ENCODE measurements at regions not wholly inside any gene's neighbourhood (a gene's known extent, or its start where the extent isn't known, plus 50 kb on each side); places are given as distances from the start of the nearest gene placed in this dataset.

DNA sequence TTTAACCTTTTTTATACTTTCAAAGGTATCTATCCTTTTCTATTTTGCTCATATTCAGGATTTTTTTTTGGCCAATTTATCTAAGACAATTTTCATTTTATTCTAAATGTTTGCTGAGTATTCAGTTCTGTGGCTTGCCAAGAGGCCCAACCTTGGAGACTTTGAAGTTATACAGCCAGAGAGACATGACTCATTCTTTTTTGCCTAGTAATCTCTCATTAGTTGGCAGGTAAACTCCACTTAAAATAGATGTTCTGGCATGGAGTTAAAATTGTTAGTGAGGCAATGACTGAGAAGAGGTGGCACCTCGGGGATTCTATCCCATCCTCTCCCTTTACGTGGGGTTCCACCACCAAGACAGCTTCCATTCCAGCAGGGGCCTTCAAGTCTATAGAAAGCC is 213.8 kb downstream of the KCTD12 start:
- Histone ChIP-seq H3K27me3 (ENCODE audit: low read depth, low read length) (no peaks in the 10 kb centered on the region), H3K4me3 (ENCODE audit: low read length) (no peak overlapping the region), H3K79me2 (ENCODE audit: low read length) (no peaks in the 10 kb centered on the region), H3K4me1 (ENCODE audit: low read length) (peaks cover under 1% of the 10 kb centered on the region; the same call in 1 of the 2 replicates), H4K20me1 (ENCODE audit: insufficient read depth, low read length) (no peaks in the 10 kb centered on the region), H3K36me3 (replicated peaks; ENCODE audit: low read depth, low read length) (no peaks in the 10 kb centered on the region), H3K9me3 (ENCODE audit: insufficient read depth, low read length) (no peaks in the 10 kb centered on the region), H3K9ac (ENCODE audit: low read length) (no peak overlapping the region), H3K27ac (ENCODE audit: low read length) (no peak overlapping the region), H2AFZ (ENCODE audit: low read depth, low read length) (no peak overlapping the region), H3K4me2 (ENCODE audit: low read length) (no peak overlapping the region)
- TF ChIP-seq, protein P1, sequence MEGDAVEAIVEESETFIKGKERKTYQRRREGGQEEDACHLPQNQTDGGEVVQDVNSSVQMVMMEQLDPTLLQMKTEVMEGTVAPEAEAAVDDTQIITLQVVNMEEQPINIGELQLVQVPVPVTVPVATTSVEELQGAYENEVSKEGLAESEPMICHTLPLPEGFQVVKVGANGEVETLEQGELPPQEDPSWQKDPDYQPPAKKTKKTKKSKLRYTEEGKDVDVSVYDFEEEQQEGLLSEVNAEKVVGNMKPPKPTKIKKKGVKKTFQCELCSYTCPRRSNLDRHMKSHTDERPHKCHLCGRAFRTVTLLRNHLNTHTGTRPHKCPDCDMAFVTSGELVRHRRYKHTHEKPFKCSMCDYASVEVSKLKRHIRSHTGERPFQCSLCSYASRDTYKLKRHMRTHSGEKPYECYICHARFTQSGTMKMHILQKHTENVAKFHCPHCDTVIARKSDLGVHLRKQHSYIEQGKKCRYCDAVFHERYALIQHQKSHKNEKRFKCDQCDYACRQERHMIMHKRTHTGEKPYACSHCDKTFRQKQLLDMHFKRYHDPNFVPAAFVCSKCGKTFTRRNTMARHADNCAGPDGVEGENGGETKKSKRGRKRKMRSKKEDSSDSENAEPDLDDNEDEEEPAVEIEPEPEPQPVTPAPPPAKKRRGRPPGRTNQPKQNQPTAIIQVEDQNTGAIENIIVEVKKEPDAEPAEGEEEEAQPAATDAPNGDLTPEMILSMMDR (IDR thresholded peaks at IDR 0.05; ENCODE audit: low read depth, low read length) = no peak
- TF ChIP-seq EZH2phosphoT487 (IDR thresholded peaks at IDR 0.05; ENCODE audit: low read depth) = no peak

GRCh38 chr13:76668716-76669115 is 217.5 kb downstream of the KCTD12 start:
- Histone ChIP-seq H3K4me1 (ENCODE audit: low read length) (peaks cover 5% of the 10 kb centered on the region; the same call in 1 of the 2 replicates), H3K9me3 (ENCODE audit: insufficient read depth, low read length) (no peaks in the 10 kb centered on the region), H3K36me3 (replicated peaks; ENCODE audit: low read depth, low read length) (no peaks in the 10 kb centered on the region), H3K4me2 (ENCODE audit: low read length) (no peak overlapping the region), H4K20me1 (ENCODE audit: insufficient read depth, low read length) (no peaks in the 10 kb centered on the region), H2AFZ (ENCODE audit: low read depth, low read length) (no peak overlapping the region), H3K9ac (ENCODE audit: low read length) (no peak overlapping the region), H3K79me2 (ENCODE audit: low read length) (no peaks in the 10 kb centered on the region), H3K27me3 (ENCODE audit: low read depth, low read length) (0 out of 2 replicates have a peak, but pooled peaks cover 3% of the 10 kb centered on the region), H3K4me3 (ENCODE audit: low read length) (no peak overlapping the region), H3K27ac (ENCODE audit: low read length) (no peak overlapping the region)
- no peak for TF ChIP-seq EZH2phosphoT487 (IDR thresholded peaks at IDR 0.05; ENCODE audit: low read depth)

- no peak overlapping the region for H3K4me3 ChIP-seq (ENCODE audit: low read length)
- peaks cover 5% of the 10 kb centered on the region; the same call in 1 of the 2 replicates for H3K27me3 ChIP-seq (ENCODE audit: low read depth, low read length)
- H4K20me1 ChIP-seq (ENCODE audit: insufficient read depth, low read length) = no peaks in the 10 kb centered on the region
- H3K79me2 ChIP-seq (ENCODE audit: low read length) = no peaks in the 10 kb centered on the region
- no peak overlapping the region for H2AFZ ChIP-seq (ENCODE audit: low read depth, low read length)
- no peak overlapping the region for H3K9ac ChIP-seq (ENCODE audit: low read length)
- no peaks in the 10 kb centered on the region for H3K36me3 ChIP-seq (replicated peaks; ENCODE audit: low read depth, low read length)
- H3K4me1 ChIP-seq (ENCODE audit: low read length) = peaks cover 5% of the 10 kb centered on the region; the same call in 1 of the 2 replicates
- no peak overlapping the region for H3K4me2 ChIP-seq (ENCODE audit: low read length)
- TF ChIP-seq, protein P1 (IDR thresholded peaks at IDR 0.05; ENCODE audit: low read depth, low read length) = no peak
- TF ChIP-seq EZH2phosphoT487 (IDR thresholded peaks at IDR 0.05; ENCODE audit: low read depth) = no peak
- no peaks in the 10 kb centered on the region for H3K9me3 ChIP-seq (ENCODE audit: insufficient read depth, low read length)
- no peak overlapping the region for H3K27ac ChIP-seq (ENCODE audit: low read length)
Observed at GRCh38 chr13:76668141-76668540, 218.1 kb downstream of the KCTD12 start.

DNA sequence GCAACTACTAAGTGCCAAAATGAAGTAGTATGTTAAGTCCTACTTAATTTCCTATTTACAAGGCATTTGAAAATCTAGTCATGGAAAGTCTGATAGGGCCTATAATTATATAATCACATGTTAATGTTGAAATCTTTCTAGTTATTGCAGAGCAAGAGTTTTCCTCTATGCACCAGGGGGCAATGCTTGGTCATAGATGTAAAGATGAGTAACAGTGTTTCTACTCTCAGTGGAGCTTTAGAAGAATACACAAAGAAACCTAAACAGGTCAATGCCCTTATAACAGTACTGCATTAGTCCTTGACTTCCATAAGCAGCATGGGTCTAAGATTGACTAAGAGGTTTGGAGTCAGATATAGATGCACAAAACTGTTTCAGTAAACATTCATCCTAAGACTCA is 218.7 kb downstream of the KCTD12 start:
- Histone ChIP-seq H4K20me1 (ENCODE audit: insufficient read depth, low read length) (no peaks in the 10 kb centered on the region), H3K27ac (ENCODE audit: low read length) (no peak overlapping the region), H3K9me3 (ENCODE audit: insufficient read depth, low read length) (no peaks in the 10 kb centered on the region), H2AFZ (ENCODE audit: low read depth, low read length) (no peak overlapping the region), H3K27me3 (ENCODE audit: low read depth, low read length) (peaks cover 8% of the 10 kb centered on the region; the same call in 1 of the 2 replicates), H3K4me3 (ENCODE audit: low read length) (no peak overlapping the region), H3K36me3 (replicated peaks; ENCODE audit: low read depth, low read length) (no peaks in the 10 kb centered on the region), H3K79me2 (ENCODE audit: low read length) (no peaks in the 10 kb centered on the region), H3K9ac (ENCODE audit: low read length) (no peak overlapping the region), H3K4me2 (ENCODE audit: low read length) (no peak overlapping the region), H3K4me1 (ENCODE audit: low read length) (peaks cover 5% of the 10 kb centered on the region; the same call in 1 of the 2 replicates)
- TF ChIP-seq, protein P1 (IDR thresholded peaks at IDR 0.05; ENCODE audit: low read depth, low read length) = peak; percentile 39
- no peak for TF ChIP-seq EZH2phosphoT487 (IDR thresholded peaks at IDR 0.05; ENCODE audit: low read depth)
